C4-2B (cell line): ENCODE measurements at regions not wholly inside any gene's neighbourhood (a gene's known extent, or its start where the extent isn't known, plus 50 kb on each side); places are given as distances from the start of the nearest gene placed in this dataset.
"Not testable (repeated sequence)": the region's sequence is repeated elsewhere in the genome, so short reads cannot be mapped to it uniquely, and the experiment has no call there.

Experiments
- H3K27ac ChIP-seq: fragments of 450-650 bp; 2 replicates; pipeline ENCODE4 v1.5.1; 2017
- ZFX ChIP-seq: fragments of 450-650 bp; IDR thresholded peaks from 2 replicates; pipeline ENCODE4 v1.6.1; 2017
- TF ChIP-seq, protein P1 (sequence below): fragments of 450-650 bp; conservative IDR thresholded peaks from 2 replicates; pipeline ENCODE4 v1.5.1; 2017; ENCODE audit warnings: mild to moderate bottlenecking

DNA sequence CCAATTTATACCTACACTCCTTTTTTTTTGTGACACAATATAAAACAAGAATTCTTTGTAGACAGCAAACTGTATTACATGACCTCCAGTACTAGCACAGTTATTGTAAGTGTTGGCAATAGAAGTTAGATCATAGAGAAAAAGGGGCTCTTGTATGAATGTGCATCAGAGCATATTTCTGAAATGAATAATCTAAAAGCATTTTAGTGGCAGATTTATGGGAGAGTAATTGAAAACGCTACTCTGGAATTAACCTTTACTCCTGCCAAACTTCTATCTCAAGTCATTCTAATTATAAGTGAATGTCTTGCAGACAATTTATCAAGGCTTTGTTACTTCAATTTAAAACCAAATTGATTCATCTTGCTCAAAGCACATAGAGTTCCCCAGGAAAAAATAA is 968.1 kb downstream of the TAF11L14 start:
- no peak for TF ChIP-seq ZFX
- TF ChIP-seq, protein P1, sequence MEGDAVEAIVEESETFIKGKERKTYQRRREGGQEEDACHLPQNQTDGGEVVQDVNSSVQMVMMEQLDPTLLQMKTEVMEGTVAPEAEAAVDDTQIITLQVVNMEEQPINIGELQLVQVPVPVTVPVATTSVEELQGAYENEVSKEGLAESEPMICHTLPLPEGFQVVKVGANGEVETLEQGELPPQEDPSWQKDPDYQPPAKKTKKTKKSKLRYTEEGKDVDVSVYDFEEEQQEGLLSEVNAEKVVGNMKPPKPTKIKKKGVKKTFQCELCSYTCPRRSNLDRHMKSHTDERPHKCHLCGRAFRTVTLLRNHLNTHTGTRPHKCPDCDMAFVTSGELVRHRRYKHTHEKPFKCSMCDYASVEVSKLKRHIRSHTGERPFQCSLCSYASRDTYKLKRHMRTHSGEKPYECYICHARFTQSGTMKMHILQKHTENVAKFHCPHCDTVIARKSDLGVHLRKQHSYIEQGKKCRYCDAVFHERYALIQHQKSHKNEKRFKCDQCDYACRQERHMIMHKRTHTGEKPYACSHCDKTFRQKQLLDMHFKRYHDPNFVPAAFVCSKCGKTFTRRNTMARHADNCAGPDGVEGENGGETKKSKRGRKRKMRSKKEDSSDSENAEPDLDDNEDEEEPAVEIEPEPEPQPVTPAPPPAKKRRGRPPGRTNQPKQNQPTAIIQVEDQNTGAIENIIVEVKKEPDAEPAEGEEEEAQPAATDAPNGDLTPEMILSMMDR, result no peak
- H3K27ac ChIP-seq, result no peak overlapping the region

DNA sequence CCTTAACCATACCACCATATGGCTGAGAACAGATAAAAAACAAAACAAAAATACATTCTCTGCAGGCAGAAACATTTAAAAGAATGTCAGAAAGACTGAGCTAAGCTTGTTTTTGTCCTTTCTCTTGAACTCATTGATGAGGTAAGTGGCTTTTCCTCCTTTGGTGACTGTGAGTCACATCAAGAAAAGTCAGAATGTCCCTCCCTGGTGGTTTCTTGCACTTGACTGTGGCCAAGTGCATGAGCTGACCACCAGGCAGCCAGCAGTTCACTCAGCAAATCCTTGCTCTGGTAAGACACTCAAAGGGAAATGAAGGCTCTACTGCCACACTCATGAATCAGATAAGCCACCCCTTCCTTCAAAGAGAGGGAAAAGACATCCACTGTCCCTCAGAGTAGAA is 970.9 kb downstream of the TAF11L14 start:
- TF ChIP-seq, protein P1, result no peak
- no peak for TF ChIP-seq ZFX
- H3K27ac ChIP-seq, result no peak overlapping the region

DNA sequence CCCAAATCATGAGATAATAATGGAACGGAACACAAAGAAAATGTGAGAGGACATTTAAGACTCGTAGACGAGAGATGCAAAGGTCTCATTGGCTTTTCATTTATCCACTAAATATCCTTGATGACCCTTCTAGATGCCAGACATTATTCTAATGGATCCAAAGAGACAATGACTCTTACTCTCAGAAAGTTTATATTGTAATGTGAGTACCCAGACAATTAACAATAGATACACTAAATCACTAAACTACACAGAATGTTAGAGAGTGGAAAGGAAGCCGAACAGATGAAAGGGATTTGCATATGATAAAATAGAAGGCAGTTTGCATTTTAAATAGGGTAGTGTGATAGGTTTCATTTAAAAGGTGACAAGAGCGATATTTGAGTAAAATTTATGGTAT is 973.3 kb downstream of the TAF11L14 start:
- TF ChIP-seq, protein P1, result no peak
- H3K27ac ChIP-seq, result no peak overlapping the region

DNA sequence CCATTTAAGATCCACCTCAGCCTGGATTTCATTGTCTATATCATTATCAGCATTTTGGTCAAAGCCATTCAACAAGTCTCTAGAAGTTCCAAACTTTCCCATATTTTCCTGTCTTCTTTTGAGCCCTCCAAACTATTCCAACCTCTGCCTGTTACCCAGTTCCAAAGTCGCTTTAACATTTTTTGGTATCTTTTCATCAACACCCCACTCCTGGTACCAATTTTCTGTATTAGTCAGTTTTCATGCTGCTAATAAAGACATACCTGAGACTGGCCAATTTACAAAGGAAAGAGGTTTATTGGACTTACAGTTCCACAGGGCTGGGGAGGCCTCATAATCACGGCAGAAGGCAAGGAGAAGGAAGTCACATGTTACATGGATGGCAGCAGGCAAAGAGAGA is 982.9 kb downstream of the TAF11L14 start:
- not testable (repeated sequence) for H3K27ac ChIP-seq

DNA sequence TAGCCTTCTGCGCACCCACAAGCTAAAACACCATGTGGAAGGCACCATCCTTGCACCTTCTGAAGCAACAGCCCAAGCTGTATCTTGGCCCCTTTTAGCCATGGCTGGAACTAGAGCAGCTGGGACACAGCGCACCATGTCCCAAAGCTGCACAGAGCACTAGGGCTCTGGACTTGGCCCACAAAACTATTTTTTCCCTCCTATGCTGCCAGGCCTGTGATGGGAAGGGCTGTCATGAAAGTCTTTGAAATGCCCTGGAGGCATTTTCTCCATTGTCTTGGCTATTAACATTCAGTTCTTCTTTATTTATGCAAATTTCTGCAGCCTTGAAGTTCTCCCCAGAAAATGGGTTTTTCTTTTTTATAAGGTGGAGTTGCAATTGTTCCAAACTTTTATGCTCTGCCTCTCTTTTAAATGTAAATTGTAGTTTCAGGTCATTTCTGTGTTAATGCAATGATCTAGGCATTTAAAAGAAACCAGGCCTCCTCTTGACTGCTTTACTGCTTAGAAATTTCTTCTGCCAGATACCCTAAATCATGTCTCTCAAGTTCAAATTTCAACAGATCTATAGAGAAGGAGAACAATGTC is 996.3 kb downstream of the TAF11L14 start:
- TF ChIP-seq ZFX, result no peak
- H3K27ac ChIP-seq, result no peak overlapping the region

DNA sequence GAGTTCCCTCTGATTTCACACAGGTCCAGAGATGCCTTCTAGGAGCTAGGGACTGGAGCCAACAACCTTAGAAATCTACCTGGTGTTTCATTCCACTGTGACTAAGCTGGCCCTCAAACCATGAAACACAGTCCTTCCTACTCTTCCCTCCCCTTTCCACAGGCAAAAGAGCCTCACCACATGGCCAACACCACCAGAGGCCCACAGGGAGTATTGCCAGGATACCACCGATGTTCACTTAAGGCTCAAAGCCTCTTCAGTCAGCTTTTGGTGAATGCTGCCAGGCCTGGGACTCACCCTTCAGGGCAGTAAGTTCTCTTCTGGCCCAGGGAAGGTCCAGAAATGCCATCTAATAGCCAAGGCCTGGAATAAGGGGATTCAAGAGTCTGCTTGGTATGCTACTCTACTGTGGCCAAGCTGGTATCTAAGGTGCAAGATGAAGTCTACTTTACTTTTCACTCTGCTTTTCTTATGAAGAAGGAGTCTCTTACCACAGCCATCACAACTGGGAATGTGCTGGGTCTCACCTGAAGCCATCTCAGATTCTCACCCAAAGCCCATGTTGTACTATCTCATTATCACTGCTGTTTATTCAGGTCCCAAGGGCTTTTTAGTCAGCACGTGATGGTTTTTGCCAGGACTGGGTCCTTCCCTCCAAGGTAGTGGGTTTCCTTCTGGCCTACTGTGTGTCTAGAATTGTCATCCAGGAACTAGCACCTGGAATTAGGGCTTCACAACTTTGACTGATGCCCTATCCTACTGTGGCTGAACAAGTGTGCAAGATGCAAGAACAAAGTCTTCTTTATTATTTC is 1018.4 kb downstream of the TAF11L14 start:
- TF ChIP-seq ZFX, result no peak
- TF ChIP-seq, protein P1, result no peak
- H3K27ac ChIP-seq, result no peak overlapping the region

DNA sequence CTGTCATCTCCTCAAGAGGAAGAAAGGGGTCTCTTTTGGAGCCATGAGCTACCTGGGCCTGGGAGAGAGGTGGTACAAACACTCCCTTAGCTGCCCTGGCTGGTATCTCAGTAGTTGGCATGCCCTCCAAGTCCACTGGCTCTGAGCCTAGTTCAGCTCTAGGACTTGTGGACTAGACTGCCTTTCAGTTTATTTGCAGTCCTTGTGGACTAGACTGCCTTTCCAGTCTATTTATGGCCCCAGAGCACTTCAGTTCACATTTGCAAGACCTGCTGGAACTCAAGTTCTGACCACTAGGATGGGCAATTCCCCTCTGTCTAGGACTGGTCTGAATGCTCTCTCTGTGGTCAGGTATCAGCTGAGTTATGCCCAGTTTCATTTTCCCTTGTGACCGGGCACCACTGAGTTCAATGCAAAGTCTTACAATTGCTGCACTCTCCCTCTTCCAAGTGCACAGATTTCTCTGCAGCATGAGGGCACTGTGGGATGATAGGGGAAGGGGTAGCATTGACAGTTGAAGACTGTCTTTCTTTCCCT is 1019.0 kb downstream of the TAF11L14 start:
- no peak for TF ChIP-seq ZFX
- TF ChIP-seq, protein P1, result no peak
- H3K27ac ChIP-seq, result no peak overlapping the region

DNA sequence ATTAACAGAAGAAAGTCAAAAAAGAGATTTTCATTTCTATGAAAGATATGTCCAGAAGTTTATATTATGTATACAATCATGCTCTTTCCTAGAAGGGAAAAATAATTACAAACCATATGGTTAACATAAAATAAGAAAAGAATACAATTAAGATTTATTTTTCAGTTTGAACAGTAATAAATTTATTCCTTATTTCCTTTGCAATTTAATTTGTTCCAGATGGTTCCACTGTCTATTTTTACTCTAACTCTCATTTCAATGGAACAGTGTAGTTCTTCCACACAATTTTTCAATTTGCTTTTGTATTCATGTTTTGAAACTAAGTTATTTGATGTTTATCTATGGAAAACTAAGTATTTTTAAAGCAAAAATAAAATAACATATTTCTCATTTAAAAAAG is 1026.3 kb downstream of the TAF11L14 start:
- TF ChIP-seq, protein P1, result no peak
- TF ChIP-seq ZFX, result no peak

More for the DNA sequence above, 1026.3 kb downstream of the TAF11L14 start:
- H3K27ac ChIP-seq, result no peak overlapping the region
